Erythroblast (primary cell): ENCODE measurements at regions not wholly inside any gene's neighbourhood (a gene's known extent, or its start where the extent isn't known, plus 50 kb on each side); places are given as distances from the start of the nearest gene placed in this dataset.

ENCODE experiments used
- GATA1 ChIP-seq: IDR thresholded peaks from 2 replicates; pipeline ENCODE4 v1.6.1; 2011; ENCODE audit warnings: low read depth, mild to moderate bottlenecking, control low read depth, low read length, moderate library complexity
- POLR2A ChIP-seq: IDR thresholded peaks from 2 replicates; pipeline ENCODE4 v1.6.1; 2011; ENCODE audit warnings: mild to moderate bottlenecking, low read length

DNA sequence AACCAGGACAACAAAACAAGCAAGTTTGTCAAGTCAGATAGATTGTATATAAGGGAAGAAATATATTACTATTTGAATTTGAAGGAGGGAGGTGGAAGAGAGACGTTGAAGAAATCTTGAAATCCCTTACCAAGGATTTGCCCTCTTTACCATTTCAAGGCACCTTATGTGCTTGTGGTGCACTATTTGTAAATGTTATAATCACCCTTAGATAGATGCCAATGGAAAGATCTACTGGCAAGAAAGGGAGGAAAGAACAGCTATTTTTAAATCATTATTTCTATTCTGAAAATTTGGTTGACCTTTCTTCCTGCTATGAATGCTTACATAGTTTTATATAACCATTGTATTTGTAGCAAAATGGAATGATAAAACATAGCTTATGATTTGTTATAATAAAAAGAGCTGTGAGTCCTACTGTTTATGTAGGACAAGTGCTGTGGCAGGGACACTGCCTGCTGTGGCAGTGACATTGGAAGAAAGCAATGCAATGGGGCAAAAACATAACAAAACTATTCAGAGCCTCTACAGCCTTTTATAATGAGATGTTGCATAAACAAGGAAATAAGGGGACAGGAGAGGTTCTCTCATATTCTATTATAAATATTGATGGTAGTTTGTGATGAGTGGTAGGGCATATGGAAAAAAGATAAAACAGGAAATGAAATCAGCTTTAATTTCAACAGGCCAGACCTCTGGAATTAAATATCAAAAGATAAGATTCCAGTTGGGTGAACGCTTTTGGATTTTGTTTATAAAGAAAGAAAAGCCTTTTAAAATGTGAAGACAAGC is 1145.2 kb upstream of the GJE1 start:
- TF ChIP-seq POLR2A (no peak), GATA1 (no peak)
